NCI-H82 treated with DMSO at 0.1 percent for 48 hours (cell line): ENCODE measurements at regions not wholly inside any gene's neighbourhood (a gene's known extent, or its start where the extent isn't known, plus 50 kb on each side); places are given as distances from the start of the nearest gene placed in this dataset.

Source experiments
- DNase-seq: peaks from one replicate; lab custom pipeline; 2025; ENCODE audit not compliant: unreplicated experiment; lab: John Stamatoyannopoulos, UW

DNA sequence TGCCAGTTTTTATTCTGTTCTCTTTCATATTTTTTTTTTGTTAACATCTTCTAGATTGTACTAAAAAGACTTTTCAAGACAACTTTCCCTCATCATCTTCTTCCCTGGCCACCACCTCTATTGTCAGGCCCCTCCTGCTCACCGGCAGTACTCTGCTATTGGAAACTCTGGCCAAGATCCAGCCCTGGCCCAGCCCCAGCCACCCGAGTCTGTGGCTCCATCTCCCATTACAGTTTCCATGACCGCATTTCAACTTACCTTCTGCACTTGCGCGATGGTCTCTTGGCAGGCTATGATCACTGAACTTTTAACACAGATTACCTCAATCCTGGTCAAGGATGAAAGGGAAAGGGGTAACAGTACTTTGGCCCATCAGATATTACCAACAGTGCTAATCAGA, 137.7 kb upstream of the POM121L12 start:
- DNase-seq = no peak

DNA sequence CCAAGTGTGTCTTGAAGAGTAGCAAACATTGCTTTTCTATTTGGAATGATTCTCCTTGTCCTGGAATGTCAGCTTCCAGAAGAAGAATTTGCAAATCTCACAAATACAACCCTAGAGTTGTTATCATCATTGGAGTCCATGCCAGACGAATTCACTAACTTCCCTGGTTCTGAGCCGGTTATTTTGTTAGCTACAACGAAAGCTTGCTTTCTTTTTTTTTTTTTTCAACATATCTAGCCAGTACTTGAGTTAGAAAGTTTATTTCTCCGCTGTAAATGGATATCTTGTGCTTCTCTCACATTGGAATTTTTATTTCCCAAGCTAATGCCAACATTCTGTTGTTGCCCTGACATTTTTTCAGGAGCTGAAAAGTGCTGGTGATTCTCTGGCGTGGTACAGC, 138.1 kb upstream of the POM121L12 start:
- no peak for DNase-seq

DNA sequence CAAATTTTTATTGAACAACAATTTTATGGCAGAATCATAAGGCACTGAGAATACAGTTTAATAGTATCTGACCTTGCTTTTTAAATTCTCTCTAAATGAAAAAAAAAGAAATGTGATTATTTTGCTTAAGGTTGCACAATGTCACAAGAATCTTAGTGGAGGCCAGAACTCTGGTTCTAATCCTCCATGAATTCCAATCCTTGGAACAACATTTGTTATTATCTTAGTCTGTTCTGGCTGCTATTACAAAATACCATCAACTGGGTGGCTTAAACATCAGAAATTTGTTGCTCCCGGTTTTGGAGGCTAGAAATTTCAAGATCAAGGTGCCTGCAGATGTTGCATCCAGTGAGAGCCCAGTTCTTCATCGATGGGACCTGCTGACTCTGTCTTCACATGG, 158.2 kb upstream of the POM121L12 start:
- DNase-seq = no peak

DNA sequence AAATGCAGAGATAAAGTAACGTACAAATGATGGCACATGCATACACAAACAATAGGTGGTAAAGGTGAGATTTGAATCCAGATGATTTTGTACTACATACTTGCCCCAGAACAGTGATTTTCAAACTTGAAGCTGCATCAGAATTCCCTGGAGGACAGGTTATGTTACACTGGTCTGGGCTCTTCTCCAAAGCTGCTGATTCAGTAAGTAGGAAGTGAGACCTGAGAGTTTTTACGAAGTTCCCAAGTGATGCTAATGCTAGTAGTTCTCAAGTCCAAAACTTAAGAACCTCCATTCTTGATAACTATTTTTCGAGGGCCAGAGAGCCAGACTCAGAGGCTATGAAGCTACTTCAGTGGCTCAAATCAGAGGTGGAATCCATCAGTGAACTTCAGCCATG, 159.0 kb upstream of the POM121L12 start:
- no peak for DNase-seq

DNA sequence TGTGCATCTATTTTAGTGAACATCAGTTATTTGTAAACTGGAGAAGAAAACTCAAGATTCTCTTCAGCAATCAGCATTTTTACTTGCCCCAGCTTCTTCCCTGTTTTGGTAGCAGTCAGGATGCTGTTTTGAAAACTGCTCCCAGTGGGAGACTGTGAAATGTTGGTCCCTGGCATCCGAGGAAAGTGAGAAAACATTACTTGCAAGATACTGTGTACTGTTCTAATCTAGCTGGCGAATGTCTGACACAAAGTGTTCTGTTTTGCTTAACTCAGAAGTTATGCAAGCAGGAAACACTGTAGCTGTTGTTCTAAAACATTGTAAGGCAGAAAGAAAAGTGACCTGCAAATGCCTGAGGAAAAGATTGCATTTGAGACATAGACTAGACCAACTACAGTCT, 171.8 kb upstream of the POM121L12 start:
- DNase-seq = no peak

DNA sequence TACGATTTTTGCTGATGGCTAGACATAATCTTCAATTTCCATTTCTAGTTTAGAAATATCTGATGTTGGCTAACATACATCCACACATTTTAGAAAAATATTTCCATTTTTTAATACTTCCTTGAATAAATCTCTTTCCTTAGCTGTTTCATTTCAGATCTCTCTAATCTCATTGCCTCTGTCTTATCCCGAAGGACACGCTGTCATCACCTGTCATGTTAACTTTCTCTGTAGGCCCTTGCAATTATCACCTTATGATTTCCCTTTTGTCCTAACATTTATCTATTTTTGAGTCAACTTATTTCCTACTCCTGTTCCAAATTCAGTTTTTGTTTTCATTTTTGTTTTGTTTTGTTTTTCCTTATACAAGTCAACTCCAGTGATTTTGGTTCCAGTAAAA, 173.1 kb upstream of the POM121L12 start:
- peak; percentile 13 for DNase-seq

DNA sequence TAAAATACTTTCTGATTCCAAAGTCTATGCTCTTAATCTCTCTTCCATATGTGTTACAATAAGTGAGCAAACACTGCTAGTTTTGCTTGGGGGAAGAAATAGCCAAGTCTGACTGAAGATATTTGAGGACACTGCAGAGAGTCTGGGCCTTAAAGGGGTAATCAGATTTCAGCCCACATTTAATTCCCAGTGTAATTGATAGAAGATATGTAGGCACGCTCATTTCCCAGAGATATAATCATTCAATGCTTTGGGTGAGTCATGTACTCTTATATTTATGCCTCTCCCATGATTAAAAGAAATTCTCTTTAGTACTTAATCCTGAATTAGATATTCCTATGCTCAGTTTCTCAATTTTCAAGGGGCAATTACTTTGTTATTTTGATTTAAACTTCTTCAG, 178.1 kb upstream of the POM121L12 start:
- no peak for DNase-seq

DNA sequence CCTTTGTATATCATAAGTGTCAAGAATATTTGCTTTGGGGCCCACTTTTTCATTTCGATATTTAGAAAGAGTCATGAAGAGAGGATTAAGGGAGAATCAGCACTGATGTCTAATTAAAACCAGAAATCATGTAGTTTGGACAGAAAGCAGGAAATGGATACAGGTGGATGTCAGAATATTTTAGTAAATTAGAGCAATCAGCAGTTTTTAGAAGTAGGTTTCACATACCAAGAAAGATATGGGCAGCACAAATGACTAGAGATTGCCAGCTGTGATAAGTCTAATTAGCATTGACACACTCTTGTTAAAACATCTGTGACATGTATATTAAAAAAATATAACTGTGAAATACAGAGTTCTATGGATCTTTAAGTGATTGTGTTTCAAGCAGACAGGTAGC, 180.8 kb upstream of the POM121L12 start:
- no peak for DNase-seq

DNA sequence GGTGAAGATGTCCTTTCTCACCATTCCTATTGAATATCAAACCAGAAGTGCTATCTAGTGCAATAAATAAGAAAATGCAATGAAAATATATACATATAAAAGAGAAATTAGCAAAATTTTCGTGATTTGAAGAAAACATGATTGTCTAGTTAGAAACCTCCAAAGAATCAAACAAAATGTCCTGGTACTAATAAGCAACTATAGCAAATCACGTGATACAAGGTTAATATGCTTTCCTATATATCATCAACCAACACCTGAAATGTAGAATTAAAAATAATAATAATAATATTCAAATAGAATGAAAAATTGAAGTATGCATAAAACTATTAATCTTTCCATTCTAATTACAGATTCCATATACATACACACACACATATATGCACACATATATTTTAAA, 183.9 kb upstream of the POM121L12 start:
- DNase-seq = no peak

DNA sequence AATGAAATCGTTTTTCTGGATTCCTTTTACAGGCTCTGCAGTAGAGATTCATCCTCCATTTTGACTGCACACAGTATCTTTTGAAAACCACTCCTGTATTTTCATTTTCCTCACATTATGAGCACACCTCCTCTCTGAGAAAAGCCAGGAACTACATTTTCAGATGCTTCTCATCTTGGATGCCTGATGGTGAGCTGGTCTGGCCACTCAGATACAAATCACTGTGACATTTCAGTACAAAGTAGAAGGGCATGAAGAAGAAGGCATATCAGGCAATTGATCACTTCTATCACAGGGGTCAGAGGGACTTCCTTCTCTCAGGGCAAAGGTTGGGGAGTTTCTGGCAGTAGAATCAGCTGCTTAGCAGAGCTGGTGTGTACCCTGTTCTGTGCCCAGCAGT, 192.0 kb upstream of the POM121L12 start:
- no peak for DNase-seq

DNA sequence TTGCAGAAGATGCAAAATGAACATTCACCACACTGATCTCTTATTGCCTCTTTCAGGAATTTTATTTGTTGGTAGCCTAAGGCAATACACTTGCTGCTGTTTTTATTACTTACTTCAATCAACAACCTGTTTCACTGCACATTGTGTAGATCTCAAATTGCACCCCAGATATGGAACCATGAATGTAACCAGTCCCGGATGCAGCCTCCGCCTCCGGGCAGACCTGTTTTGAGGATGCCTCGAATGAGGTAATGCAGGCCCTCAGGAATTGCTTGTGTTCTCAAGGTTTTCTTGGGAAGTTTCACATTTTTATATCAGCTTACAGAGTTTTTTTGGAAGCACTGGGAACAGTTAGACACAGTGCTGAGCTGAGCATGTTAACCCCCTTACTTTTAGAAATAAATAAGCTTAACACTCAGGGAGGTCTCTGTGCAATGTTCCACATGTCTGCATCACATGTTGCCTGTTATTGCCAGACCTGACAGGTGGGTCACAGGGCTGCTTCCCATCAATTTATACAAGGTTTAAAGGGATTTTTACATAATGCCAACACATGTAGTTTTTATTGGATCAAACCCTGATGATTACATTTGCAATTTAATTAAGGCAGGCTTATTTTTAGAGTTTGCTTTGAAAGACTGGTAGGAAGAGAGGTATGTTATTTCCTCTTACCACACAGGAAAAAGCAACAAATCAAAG, 193.1 kb upstream of the POM121L12 start:
- peak; percentile 63 for DNase-seq

DNA sequence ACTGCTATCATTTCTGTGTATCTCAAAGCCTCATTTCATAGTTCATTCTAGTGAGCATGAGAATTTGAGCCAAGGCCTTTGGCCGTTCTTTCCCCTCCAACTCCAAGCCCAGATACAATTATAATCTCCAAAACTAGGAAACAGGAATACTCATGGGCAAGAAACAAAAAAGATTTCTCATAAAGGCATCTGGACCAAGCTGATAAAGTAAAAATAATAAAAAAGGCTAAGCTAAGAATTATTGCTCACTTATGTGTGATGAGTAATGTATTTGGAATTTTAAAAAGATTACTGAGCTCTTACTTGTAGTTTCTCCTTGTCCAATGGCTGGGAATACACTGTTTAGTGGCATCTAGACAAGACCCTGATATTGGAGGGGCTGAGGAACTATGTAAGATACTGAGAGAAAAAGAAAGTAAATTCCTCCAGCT, 196.4 kb upstream of the POM121L12 start:
- DNase-seq = no peak

DNA sequence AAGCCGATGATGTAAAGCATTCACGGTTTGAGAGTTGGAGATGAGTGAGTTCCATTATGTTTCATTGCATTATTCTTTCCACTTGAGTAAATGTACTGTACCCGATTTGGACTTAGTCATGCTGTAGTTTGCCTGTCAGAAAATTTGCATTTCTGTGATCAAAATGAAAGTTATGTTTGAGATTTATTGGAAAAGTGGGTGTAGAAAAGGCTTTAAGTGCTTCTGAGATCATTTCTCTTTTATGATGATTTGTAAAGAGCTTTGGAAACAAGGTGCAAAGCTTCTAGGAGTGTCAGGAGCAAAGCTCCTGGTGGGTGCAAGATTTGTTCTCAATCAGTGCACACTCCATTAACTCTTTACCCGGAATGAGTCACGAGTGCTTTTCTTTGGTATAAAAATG, 204.1 kb upstream of the POM121L12 start:
- no peak for DNase-seq

DNA sequence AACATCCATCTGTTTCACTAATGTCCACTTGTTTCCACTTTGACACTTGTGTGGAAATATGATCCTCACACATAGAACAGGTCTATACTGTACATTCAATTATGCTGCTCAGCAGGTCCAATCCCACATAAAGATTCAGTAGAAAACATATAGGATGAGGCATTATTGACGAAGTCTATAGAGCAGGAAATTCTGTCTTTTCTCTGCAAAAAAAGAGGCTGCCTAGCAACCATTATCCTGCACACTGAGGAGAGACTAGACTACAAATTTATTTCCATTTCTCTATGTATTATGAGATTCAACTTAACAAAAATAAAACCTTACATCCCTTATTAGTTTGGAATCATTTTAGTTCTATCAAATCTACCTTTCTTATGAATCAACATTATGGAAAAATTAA, 204.6 kb upstream of the POM121L12 start:
- DNase-seq = no peak

DNA sequence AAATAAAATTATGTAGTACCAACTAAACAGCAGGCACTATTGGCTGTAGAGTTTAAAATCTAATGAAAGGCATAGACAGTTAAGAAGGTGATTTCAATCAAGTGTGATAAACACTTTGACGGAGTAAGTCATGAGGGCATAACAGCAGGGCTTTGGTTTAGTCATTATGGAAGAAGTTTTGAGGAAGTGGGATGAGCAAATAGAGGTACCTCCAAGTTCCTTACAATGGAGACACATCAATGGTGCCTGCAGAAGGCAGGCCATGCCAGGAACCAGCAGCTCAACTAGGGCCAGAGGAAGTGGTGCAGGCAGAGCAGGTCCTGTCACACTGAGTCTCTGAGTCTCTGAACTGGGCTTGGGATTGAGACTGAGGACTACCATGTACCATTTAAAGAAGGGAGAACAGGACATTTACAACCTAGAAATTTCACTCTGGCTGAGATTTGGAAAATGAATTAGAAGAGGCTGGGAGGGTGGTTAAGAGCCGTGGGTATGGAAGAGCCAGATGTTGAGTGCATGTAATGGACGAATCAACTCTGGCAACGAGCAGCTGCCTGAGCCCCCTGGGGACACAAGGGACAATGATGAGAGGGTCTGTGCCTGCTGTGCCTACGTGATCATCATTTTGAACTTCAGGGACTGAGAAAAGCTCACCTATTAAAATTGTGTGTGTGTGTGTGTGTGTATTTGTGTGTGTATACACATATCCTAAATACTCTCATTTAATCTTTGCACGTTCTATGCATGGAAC, 208.7 kb upstream of the POM121L12 start:
- DNase-seq = no peak

DNA sequence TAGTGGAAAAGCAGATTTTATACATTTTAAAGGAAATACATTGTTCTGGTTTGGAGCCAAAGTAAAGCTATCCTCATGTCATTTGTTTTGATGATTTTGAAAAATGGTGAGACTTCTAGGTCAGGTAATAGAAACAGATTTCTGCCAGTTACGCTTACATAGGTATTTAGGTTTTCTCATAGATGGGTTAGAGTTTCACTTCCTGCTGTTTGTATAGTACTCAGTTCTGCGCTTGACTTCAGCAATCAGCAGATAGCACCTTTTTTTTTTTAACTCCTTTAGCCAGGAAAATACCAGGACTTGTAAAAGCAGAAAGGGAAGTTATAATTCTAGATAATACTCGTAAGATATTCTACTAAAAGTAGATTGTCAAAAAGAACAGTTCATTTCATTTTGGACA, 209.8 kb upstream of the POM121L12 start:
- DNase-seq = no peak

DNA sequence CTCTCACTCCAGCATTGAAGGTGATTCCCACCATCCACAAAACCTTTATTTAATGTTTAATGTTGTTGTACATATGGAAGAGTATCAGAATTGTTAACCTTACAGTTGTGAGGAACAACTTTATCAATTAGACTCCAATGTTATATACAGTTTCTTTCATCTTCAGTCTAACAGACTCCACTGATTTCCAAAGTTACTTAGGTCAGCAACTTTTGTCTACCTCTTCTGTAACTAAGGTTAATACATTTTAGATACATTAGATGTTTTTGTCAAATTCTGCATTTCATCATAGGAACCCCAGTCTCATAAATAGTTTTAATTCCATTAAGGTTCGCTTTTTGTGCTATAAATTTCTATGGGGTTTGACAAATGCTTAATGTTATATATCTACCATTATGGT, 223.9 kb upstream of the POM121L12 start:
- no peak for DNase-seq

DNA sequence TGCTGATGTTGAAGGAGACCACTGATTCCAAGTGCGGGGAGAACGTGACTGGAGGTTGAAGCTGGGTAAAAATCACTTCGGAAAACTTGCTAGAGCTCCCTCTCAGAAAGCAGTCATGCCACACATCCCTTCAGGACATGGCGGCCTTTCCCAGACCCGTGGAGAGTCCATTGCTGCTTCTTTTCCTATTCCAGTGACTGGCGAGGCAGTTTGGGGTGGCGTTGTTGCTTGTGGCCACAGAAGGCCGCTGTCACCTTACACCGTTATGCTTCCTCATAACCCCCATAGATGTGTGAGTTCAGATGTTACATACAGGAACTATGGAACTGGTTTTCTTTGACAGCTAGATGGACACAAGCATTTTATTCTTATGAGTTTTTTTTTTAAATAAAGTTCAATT, 235.6 kb upstream of the POM121L12 start:
- no peak for DNase-seq

DNA sequence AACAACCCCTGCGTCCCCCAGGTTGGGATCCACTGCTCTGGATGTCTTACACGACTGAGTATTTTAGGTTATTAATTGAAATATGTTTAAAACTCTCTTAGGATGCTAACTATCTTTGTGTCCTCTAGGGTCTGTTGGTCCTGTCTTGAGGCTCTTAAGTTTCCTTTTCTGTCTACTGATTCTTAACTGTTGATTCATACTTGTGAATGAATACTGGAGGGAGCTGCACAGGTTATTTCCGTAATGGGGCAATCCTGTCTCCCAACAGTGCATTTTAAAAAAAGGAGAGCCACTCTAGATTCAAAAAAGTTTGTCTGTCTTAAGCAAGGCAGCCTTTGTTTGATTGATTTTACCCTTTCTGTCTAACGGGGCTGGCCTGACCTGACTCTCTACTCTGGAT, 237.6 kb upstream of the POM121L12 start:
- DNase-seq = no peak

DNA sequence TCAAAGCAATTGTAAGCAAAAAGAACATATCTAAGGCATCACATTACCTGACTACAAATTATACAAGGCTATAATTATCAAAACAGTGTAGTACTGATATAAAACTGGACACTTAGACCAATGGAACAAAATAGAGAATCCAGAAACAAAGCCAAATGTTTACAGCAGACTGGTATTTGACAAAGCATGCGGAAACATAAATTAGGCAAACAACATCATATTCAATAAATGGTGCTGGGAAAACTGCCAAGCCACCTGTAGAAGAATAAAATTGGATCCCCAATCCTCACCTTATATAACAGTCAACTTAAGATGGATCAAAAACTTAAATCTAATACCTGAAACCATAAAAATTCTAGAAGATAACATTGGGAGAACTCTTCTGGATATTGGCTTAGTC, 240.8 kb upstream of the POM121L12 start:
- DNase-seq = no peak

DNA sequence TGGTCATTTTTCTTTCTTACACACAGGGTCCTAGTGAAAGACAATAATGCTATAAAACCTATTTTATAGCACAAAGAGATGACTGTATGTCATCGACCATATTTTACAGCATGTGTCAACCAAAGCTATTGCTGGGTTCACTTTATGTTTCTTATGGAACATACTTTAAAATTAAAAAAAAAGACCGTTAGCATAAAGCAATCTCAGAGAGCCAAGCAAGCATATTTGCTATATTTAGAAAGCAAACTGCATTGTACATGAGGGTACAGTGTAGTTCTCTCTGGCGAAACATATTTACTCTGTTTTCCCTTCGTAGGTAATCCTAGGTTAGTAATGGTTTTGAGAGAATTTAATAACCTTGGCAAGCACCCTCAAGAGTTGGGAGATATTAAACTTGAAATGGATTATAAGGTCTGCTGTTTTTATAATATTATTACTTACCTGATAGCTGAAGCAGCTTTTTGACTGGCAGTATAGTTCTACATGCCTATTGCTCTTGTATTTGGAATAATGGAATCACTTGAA, 244.2 kb upstream of the POM121L12 start:
- DNase-seq = no peak

DNA sequence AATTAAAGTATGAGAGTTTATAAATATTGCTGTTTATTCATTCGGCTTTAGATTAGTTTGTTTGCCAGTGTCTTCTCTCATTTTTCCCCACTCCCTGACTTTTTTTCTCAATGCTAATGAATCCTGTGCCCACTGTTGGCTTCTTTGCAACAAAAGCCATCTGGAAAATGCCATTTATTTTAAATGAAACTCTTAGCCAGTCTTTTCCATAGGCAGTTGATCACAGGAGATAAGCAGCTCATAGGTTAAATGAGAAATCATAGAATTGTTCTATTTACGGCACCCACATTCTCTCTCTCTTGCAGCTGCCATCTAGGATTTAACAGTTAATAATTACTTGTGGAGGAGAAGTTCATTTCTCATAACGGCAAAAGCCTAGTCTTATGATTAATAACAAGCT, 249.3 kb upstream of the POM121L12 start:
- no peak for DNase-seq

DNA sequence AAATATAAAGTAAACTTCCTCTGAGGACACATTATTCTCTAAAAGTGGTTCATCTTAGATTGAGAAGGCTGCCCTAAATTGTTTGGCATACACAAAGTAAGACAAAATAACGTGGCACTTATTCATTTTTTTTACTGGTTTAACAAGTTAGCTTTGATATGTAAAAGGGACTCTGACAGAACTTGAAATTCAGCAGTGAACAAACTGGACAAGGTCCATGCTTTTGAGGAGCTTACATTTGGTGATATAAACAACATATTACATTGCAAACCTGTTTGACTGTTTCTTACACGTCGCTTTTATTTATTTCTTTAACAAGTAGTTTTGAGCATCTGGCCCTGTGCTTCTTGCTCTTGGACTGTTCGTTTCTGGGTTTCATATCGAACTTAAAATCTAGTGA, 253.1 kb upstream of the POM121L12 start:
- no peak for DNase-seq
